GM11168 (cell line): ENCODE measurements at regions not wholly inside any gene's neighbourhood (a gene's known extent, or its start where the extent isn't known, plus 50 kb on each side); places are given as distances from the start of the nearest gene placed in this dataset.

Experiments
- in situ Hi-C: fragments of 300-500 bp; cut with MboI; formaldehyde crosslinking; loops from one replicate; pipeline ENCODE4 v1.12.0; 2022; ENCODE audit warnings: low sequenced_read_pairs; ENCODE audit not compliant: unreplicated experiment

DNA sequence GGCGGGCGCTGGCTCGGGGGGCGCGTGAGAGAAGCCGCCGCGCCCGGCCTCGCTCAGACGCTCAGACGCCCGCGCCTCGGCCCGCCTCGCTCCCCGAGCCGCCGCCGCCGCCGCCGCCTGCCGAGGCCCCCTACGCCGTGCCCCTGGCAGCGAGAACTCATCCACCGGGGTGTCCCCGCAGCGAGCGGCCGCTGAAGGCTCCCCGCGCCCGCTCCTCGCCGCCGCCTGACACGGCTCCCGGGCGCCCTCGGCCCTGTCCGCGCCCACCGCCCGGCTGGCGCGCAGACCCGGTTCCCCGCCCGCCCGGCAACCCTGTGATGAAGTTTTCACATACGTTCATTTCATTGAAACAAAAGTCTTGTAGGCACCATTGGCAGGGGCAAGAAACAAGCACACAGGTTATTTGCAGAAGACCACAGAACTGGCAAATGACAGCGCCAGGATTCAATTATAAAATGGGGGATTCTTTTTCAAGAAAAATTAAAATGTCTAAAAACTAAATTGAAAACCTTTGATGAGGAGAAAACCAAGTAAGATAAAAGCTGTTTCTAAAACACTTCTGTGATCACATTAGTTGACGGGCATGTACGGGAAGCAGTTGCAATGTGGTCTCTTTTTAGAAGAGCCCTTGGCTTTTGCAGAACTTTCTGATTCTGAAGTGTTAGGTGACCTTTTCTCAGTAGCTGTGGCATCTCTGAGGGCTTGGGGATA lies 50.5 kb upstream of the TUBA3D start:
- in situ Hi-C loops = loop anchor here (10.0 kb wide), 1 partner anchor 49 kb away; the partner anchor contains the start of gene TUBA3D

DNA sequence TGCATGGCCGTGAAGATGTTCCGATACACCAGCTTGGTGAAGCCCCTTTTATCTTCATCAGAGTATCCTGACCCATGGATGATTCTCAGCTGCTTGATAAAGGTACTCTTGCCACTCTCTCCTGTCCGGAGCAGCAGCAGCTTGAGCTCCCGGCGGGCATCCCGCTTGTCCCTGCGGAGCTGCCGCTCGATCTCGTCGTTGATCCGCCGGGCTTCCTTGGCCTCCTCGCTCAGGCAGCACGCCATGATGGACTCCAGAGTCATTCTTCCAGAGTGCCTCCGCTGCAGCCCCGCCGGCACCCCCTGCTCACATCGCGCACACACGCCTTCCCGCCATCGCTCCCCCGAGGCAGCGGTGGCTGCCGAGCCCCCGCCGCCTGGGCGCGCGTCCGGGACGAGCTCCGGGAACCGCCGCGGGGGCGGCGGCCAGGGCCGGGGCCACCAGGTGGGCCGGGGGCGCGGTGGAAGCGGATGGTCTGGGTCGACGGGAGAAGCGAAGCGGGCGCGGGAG lies 51.3 kb upstream of the TUBA3D start:
- in situ Hi-C loops = loop anchor here (10.0 to 25.0 kb wide), 2 partner anchors 50 to 238 kb away; partner anchors contain the start of gene TUBA3D

DNA sequence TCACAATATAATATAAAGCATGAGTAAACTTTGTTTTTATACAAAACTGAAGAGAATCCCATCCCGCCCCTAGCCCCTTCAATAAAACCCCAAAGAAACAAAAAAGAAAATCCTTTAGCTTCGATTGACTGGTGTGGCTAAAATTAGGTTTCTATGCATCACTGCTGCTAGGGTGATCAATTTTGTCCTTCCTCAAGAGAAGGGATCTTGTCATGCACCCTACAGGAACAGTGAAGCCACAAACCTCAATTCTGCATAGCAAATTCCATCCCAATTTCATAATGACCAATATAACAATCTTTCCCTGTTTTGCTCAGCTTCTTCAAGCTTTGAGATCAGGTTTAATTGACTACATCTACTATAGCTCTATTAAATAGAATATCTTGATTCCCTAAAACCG lies 55.2 kb upstream of the TUBA3D start:
- in situ Hi-C loops = loop anchor here (10.0 to 25.0 kb wide), 2 partner anchors 54 to 242 kb away; partner anchors contain the start of gene TUBA3D

DNA sequence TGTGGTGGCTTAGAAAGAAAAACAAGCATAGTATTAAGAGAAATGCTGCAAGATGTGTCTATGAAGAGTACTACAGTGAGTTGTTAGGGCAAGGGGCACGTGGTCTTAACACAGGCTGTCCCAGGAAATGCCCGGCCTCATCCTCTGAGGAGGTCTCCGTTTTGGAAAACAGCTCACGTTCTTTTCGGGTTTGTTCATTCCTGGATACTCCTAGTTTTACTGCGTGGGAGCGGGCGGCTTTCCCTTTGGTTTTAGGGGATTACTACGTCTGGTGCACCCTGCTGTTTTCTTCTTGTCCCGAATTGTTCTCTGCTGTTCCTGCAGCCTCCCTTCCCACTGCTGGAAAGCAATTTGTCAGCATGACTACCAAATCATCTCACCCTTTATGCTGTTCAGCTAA lies 55.5 kb upstream of the RAB6D start:
- in situ Hi-C loops = loop anchor here (25.0 kb wide), 1 partner anchor 243 kb away; no protein-coding TSS in a partner anchor

DNA sequence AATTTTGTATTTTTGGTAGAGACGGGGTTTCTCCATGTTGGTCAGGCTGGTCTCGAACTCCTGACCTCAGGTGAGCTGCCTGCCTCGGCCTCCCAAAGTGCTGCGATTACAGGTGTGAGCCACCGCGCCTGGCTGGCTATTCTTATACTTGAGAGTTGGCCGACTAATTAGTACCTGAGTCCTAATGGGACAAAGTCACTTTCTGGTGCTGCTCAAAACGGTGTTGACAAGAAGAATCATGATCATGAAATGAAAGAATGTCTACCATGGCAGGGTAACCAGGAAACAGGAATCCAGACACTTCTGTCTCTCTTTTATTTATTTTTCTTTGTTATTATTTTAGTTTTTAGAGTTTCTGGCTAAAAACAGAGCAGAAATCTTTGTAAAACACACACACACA lies 54.7 kb upstream of the RAB6D start:
- in situ Hi-C loops = loop anchor here (25.0 kb wide), 1 partner anchor 244 kb away; no protein-coding TSS in a partner anchor

DNA sequence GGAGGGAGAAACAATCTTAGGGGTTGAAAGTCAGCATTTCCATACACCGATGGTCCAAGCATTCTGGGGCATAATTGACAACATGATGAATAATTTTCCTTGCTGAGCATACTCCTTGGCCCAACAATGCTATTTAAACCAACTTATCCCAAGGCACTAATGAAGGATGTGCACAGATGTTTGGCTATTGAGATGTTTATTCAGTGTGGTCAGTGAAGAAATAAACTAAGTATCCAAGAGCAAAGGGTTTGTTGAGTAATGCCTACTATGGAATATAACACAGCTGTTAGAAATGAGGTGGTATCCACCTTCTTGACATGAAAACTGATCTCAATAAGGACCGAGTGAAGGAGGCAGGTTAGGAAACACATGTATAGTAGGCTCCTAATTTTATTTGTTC lies 53.9 kb upstream of the RAB6D start:
- in situ Hi-C loops = loop anchor here (25.0 kb wide), 1 partner anchor 244 kb away; no protein-coding TSS in a partner anchor

DNA sequence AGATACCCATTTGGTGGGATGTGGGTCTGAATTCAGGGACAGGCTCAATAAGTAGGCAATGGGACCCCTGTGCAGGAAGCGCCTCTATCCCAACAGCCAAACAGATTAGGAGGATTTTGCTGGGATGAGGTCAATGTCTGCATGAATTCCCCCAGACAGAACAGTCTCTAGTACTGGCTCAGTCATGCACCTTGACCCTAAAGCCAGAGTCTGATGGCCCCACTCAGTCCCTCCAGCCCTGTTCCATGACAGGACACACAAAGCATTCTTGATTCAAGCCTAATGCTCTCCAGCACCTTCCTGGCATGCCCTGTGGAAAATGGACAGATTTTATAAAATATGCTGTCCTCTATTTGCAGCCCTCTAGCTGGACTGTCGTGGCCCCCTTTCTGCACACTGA lies 49.8 kb upstream of the RAB6D start:
- in situ Hi-C loops = loop anchor here (25.0 kb wide), 1 partner anchor 249 kb away; no protein-coding TSS in a partner anchor
